Type B pancreatic cell (in vitro differentiated cells): ENCODE measurements at regions not wholly inside any gene's neighbourhood (a gene's known extent, or its start where the extent isn't known, plus 50 kb on each side); places are given as distances from the start of the nearest gene placed in this dataset.
"Not testable (repeated sequence)": the region's sequence is repeated elsewhere in the genome, so short reads cannot be mapped to it uniquely, and the experiment has no call there.

Experiments used
- DNase-seq: peaks from one replicate; pipeline ENCODE4 v3.0.0; 2021; ENCODE audit warnings: mixed read lengths; ENCODE audit not compliant: unreplicated experiment; ENCODE audit errors: extremely low spot score
- H3K27ac Mint-ChIP-seq: 2 replicates; pipeline ENCODE4 v1.8.0; 2021; ENCODE audit warnings: mild to moderate bottlenecking, mixed read lengths
- H3K27me3 Mint-ChIP-seq: 2 replicates; pipeline ENCODE4 v1.8.0; 2021; ENCODE audit warnings: mixed read lengths
- H3K36me3 Mint-ChIP-seq: 2 replicates; pipeline ENCODE4 v1.8.0; 2021; ENCODE audit warnings: mixed read lengths
- H3K4me1 Mint-ChIP-seq: one replicate; pipeline ENCODE4 v1.8.0; 2021; ENCODE audit warnings: mixed read lengths; ENCODE audit not compliant: unreplicated experiment
- H3K4me3 Mint-ChIP-seq: 2 replicates; pipeline ENCODE4 v1.8.0; 2021; ENCODE audit warnings: mild to moderate bottlenecking, mixed read lengths
- H3K9me3 Mint-ChIP-seq: 2 replicates; pipeline ENCODE4 v1.8.0; 2021; ENCODE audit warnings: mixed read lengths
- CTCF ChIP-seq: fragments of 200-600 bp; sonication (generic); conservative IDR thresholded peaks from 2 replicates; pipeline ENCODE4 v1.5.0; 2021; ENCODE audit warnings: antibody characterized with exemption, mild to moderate bottlenecking

GRCh38 chr3:193023218-193023617 lies 105.6 kb upstream of the MB21D2 start:
- DNase-seq, result no peak
- no peak overlapping the region for H3K4me3 Mint-ChIP-seq
- TF ChIP-seq CTCF, result no peak
- no peaks in the 10 kb centered on the region for H3K4me1 Mint-ChIP-seq
- H3K9me3 Mint-ChIP-seq, result no peaks in the 10 kb centered on the region
- H3K36me3 Mint-ChIP-seq, result no peaks in the 10 kb centered on the region
- peaks cover 9% of the 10 kb centered on the region for H3K27me3 Mint-ChIP-seq
- no peak overlapping the region for H3K27ac Mint-ChIP-seq

- Mint-ChIP-seq H3K9me3 (no peaks in the 10 kb centered on the region), H3K36me3 (no peaks in the 10 kb centered on the region), H3K27me3 (peaks cover 16% of the 10 kb centered on the region), H3K27ac (no peak overlapping the region), H3K4me1 (peaks cover 4% of the 10 kb centered on the region), H3K4me3 (no peak overlapping the region)
- TF ChIP-seq CTCF, result no peak
- no peak for DNase-seq
Measured at GRCh38 chr3:193028258-193028657, 110.6 kb upstream of the MB21D2 start.

GRCh38 chr3:193029800-193030199 lies 112.1 kb upstream of the MB21D2 start:
- no peak for TF ChIP-seq CTCF
- no peaks in the 10 kb centered on the region for H3K36me3 Mint-ChIP-seq
- no peak overlapping the region for H3K4me3 Mint-ChIP-seq
- no peak overlapping the region for H3K27ac Mint-ChIP-seq
- H3K9me3 Mint-ChIP-seq, result no peaks in the 10 kb centered on the region
- peaks cover 4% of the 10 kb centered on the region for H3K4me1 Mint-ChIP-seq
- DNase-seq, result no peak
- H3K27me3 Mint-ChIP-seq, result peaks cover 13% of the 10 kb centered on the region

- H3K4me3 Mint-ChIP-seq, result no peak overlapping the region
- H3K27ac Mint-ChIP-seq, result no peak overlapping the region
- H3K4me1 Mint-ChIP-seq, result peaks cover 4% of the 10 kb centered on the region
- no peak for TF ChIP-seq CTCF
- no peaks in the 10 kb centered on the region for H3K36me3 Mint-ChIP-seq
- peaks cover 13% of the 10 kb centered on the region for H3K27me3 Mint-ChIP-seq
- no peaks in the 10 kb centered on the region for H3K9me3 Mint-ChIP-seq
- no peak for DNase-seq
Measured at GRCh38 chr3:193030276-193030675, 112.6 kb upstream of the MB21D2 start.

GRCh38 chr3:193031911-193032310 lies 114.3 kb upstream of the MB21D2 start:
- H3K4me1 Mint-ChIP-seq, result peaks cover 4% of the 10 kb centered on the region
- H3K36me3 Mint-ChIP-seq, result no peaks in the 10 kb centered on the region
- H3K9me3 Mint-ChIP-seq, result no peaks in the 10 kb centered on the region
- H3K4me3 Mint-ChIP-seq, result no peak overlapping the region
- no peak overlapping the region for H3K27ac Mint-ChIP-seq
- H3K27me3 Mint-ChIP-seq, result peaks cover 13% of the 10 kb centered on the region
- TF ChIP-seq CTCF, result no peak
- no peak for DNase-seq

GRCh38 chr3:193033226-193033780 lies 115.6 kb upstream of the MB21D2 start:
- H3K27ac Mint-ChIP-seq, result no peak overlapping the region
- H3K4me3 Mint-ChIP-seq, result no peak overlapping the region
- peaks cover 4% of the 10 kb centered on the region for H3K4me1 Mint-ChIP-seq
- no peak for DNase-seq
- peaks cover 7% of the 10 kb centered on the region for H3K27me3 Mint-ChIP-seq
- no peak for TF ChIP-seq CTCF
- H3K36me3 Mint-ChIP-seq, result no peaks in the 10 kb centered on the region
- H3K9me3 Mint-ChIP-seq, result no peaks in the 10 kb centered on the region

- not testable (repeated sequence) for H3K36me3 Mint-ChIP-seq, H3K27me3 Mint-ChIP-seq, H3K4me3 Mint-ChIP-seq, DNase-seq, H3K27ac Mint-ChIP-seq, H3K4me1 Mint-ChIP-seq, H3K9me3 Mint-ChIP-seq
Measured at GRCh38 chr3:193037828-193038227, 120.2 kb upstream of the MB21D2 start.
